Testis (tissue), 2 donors: ENCODE measurements at regions not wholly inside any gene's neighbourhood (a gene's known extent, or its start where the extent isn't known, plus 50 kb on each side); places are given as distances from the start of the nearest gene placed in this dataset.

Experiments
- DNase-seq: peaks from one replicate; pipeline ENCODE4 v3.0.0-alpha.2; 2019
- H3K27ac ChIP-seq, 2 donors: fragments of 200-600 bp; sonication (generic); one replicate each; pipeline ENCODE4 v1.5.1; 2019
- H3K27me3 ChIP-seq: fragments of 200-600 bp; sonication (generic); one replicate; pipeline ENCODE4 v1.5.1; 2019
- H3K36me3 ChIP-seq: fragments of 200-600 bp; sonication (generic); one replicate; pipeline ENCODE4 v1.5.1; 2017; ENCODE audit warnings: low read depth; ENCODE audit errors: missing control alignments
- H3K4me1 ChIP-seq: fragments of 200-600 bp; sonication (generic); one replicate; pipeline ENCODE4 v1.5.1; 2019
- H3K4me3 ChIP-seq, 2 donors: fragments of 200-600 bp; sonication (generic); one replicate each; pipeline ENCODE4 v1.5.1; 2017 to 2019
- H3K9me3 ChIP-seq: fragments of 200-600 bp; sonication (generic); one replicate; pipeline ENCODE4 v1.5.1; 2017
- POLR2A ChIP-seq: fragments of 450-650 bp; IDR thresholded peaks from one replicate; pipeline ENCODE4 v1.6.1; 2017; ENCODE audit warnings: antibody characterized with exemption, mild to moderate bottlenecking, moderate library complexity
- WGBS, 2 donors: methylation state at CpG; one replicate each; pipeline ENCODE4 v1.1.5; 2018; 5-methylcytosine and 5-hydroxymethylcytosine counted together
- intact Hi-C: fragments of 100-400 bp; cut with DNase I; formaldehyde crosslinking; loops from one replicate; pipeline ENCODE4 v1.15.1; 2023; ENCODE audit warnings: low total_unique reads
- TF ChIP-seq, protein P1 (sequence below), 3 experiments: fragments of 450-650 bp in 2 of 3; fragments of 200-600 bp in 1 of 3; sonication (generic) in 1 of 3; IDR thresholded peaks; one replicate each; pipeline ENCODE4 v1.5.1; 2016 to 2019; ENCODE audit warnings: antibody characterized with exemption in 3 of 3, mild to moderate bottlenecking in 2 of 3, moderate library complexity in 1 of 3

DNA sequence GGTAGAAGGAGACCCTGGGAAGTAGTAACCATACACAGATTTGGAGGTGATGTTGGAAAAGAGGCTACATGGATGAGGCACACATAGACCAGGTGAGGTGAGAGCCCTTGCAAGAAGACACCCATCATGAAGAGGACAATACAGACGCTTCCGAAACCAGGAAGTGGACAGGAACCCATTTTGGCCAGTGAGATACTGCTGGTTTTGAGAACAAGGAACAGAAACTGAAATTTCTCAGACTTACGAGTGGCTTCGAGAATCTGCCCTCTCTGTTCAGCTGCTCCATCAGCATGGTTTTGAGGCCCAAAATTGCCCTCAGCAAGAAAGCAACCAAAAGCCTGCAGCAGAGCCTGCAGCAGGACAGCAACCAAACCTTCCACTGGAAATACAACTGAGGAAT lies 479.1 kb upstream of the NRXN1 start:
- intact Hi-C loops, result no loop called here
- H3K9me3 ChIP-seq, result no peaks in the 10 kb centered on the region
- TF ChIP-seq, protein P1, sequence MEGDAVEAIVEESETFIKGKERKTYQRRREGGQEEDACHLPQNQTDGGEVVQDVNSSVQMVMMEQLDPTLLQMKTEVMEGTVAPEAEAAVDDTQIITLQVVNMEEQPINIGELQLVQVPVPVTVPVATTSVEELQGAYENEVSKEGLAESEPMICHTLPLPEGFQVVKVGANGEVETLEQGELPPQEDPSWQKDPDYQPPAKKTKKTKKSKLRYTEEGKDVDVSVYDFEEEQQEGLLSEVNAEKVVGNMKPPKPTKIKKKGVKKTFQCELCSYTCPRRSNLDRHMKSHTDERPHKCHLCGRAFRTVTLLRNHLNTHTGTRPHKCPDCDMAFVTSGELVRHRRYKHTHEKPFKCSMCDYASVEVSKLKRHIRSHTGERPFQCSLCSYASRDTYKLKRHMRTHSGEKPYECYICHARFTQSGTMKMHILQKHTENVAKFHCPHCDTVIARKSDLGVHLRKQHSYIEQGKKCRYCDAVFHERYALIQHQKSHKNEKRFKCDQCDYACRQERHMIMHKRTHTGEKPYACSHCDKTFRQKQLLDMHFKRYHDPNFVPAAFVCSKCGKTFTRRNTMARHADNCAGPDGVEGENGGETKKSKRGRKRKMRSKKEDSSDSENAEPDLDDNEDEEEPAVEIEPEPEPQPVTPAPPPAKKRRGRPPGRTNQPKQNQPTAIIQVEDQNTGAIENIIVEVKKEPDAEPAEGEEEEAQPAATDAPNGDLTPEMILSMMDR (IDR thresholded peaks at IDR 0.05), result no peak
- no peak for TF ChIP-seq POLR2A
- 64 to 96% methylated on average over 4 of the region's 4 CpGs for WGBS, 2 donors
- no peaks in the 10 kb centered on the region for H3K4me1 ChIP-seq
- H3K4me3 ChIP-seq, result no peak overlapping the region
- no peaks in the 10 kb centered on the region for H3K36me3 ChIP-seq
- no peak for DNase-seq
- no peaks in the 10 kb centered on the region for H3K27me3 ChIP-seq
- H3K27ac ChIP-seq, result no peak overlapping the region

DNA sequence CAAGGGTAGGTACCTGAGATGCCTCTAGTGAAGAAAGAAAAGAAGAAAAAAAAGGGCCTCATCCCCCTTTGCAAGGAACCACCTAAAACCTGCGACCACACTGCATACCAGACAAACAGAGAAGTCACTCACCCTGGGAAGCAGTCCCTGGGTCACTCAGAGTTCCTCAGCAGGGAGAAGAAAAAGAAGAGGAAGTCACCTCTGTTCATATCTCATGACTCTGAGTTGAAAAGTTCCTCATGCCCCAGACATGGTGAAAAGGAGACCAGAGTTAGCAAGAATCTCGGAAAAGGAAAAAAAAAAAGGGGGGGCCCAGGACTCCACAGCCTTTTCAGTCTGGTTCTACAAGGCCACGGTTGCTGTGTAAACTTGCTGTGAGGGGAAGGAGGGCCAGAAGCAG lies 478.4 kb upstream of the NRXN1 start:
- no peaks in the 10 kb centered on the region for H3K27me3 ChIP-seq
- no peaks in the 10 kb centered on the region for H3K36me3 ChIP-seq
- intact Hi-C loops, result no loop called here
- H3K9me3 ChIP-seq, result no peaks in the 10 kb centered on the region
- WGBS, 2 donors, result 75 to 82% methylated on average over 3 of the region's 3 CpGs
- no peak for DNase-seq
- no peaks in the 10 kb centered on the region for H3K4me1 ChIP-seq
- no peak overlapping the region for H3K4me3 ChIP-seq
- TF ChIP-seq POLR2A, result no peak
- TF ChIP-seq, protein P1 (IDR thresholded peaks at IDR 0.05), result no peak
- H3K27ac ChIP-seq, result no peak overlapping the region

DNA sequence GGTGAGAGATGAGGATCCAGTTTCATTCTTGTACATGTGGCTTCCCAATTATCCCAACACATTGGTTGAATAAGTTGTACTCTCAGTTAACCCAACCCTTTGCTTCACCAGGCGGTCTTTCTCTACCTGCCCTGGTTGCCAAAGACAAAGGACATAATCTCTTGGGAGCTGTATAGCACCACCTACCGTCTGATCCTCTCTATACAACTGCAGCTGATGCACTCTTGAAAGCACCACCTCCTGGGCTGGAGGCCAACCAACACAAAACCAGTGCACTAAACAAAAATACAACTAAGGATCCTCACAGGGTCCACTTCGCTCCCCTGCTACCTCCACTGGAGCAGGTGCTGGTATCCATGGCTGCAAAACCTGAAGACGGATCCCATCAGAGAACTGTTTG lies 473.6 kb upstream of the NRXN1 start:
- peak; percentile 32 for DNase-seq
- intact Hi-C loops, result no loop called here
- Histone ChIP-seq H3K4me3 (no peak overlapping the region), H3K27ac (no peak overlapping the region), H3K36me3 (no peaks in the 10 kb centered on the region), H3K4me1 (no peaks in the 10 kb centered on the region), H3K9me3 (no peaks in the 10 kb centered on the region), H3K27me3 (no peaks in the 10 kb centered on the region)
- TF ChIP-seq POLR2A, result no peak
- TF ChIP-seq, protein P1 (IDR thresholded peaks at IDR 0.05), result no peak
- 85 to 86% methylated on average over 4 of the region's 4 CpGs for WGBS, 2 donors

DNA sequence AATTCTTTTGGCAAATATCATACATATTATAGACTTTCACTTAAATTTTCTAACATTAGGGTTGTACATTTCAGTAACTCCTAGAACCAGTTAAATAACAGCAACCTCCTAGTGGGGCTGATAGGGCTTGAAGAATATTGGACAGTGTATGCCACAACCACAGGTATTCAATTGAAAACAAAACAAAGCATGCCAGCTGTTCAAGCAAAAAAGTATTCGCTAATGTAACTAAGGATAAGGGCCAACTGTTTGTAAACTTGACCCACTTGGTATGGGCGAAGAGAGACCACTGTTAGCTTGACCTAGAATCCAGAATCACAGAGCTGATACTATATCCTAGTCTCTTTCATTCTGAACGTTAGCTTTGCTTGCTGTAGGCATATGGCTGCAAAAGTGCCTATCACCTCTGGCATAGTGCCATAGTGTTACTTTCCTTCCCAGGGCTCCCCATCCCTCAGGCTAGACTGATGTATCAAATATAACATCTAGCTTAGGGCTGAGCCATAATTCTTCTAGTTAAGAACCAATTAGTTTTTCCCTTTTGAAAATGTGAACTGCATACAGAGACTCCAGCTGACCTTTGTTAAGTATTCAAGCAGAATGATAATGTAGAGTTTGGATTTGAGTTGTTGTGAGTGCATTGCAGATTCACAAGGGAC lies 458.8 kb upstream of the NRXN1 start:
- Histone ChIP-seq H3K4me1 (no peaks in the 10 kb centered on the region), H3K36me3 (no peaks in the 10 kb centered on the region), H3K9me3 (no peaks in the 10 kb centered on the region), H3K4me3 (no peak overlapping the region), H3K27me3 (no peaks in the 10 kb centered on the region), H3K27ac (no peak overlapping the region)
- intact Hi-C loops, result no loop called here
- WGBS, 2 donors, result 62 to 72% methylated on average over 3 of the region's 3 CpGs
- no peak for DNase-seq
- no peak for TF ChIP-seq POLR2A
- TF ChIP-seq, protein P1 (IDR thresholded peaks at IDR 0.05), result no peak

DNA sequence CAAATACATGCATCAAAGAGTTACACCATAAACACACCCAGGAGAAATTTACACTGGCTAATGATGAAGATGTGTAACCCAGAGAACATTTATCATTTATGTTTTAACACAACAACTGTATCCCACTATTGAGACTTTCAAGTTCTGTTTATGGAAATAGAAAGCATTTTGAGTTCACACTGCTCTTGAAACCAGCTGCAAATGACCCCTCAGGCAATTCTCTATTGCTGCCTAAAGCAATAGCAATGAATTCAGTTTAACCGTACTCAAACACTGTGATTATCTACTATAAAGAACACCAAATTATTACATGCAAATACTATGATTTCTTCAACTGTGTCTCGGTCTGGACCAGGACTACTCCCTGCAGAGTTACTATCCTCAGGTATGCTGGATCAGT lies 452.7 kb upstream of the NRXN1 start:
- no peaks in the 10 kb centered on the region for H3K36me3 ChIP-seq
- H3K4me1 ChIP-seq, result no peaks in the 10 kb centered on the region
- no peak overlapping the region for H3K4me3 ChIP-seq
- intact Hi-C loops, result no loop called here
- no peaks in the 10 kb centered on the region for H3K9me3 ChIP-seq
- TF ChIP-seq POLR2A, result no peak
- TF ChIP-seq, protein P1 (IDR thresholded peaks at IDR 0.05), result no peak
- 72 to 84% methylated on average over 2 of the region's 2 CpGs for WGBS, 2 donors
- H3K27me3 ChIP-seq, result no peaks in the 10 kb centered on the region
- no peak for DNase-seq
- no peak overlapping the region for H3K27ac ChIP-seq
